ENCODE measurements at regions not wholly inside any gene's neighbourhood (a gene's known extent, or its start where the extent isn't known, plus 50 kb on each side); places are given as distances from the start of the nearest gene placed in this dataset.

DNA sequence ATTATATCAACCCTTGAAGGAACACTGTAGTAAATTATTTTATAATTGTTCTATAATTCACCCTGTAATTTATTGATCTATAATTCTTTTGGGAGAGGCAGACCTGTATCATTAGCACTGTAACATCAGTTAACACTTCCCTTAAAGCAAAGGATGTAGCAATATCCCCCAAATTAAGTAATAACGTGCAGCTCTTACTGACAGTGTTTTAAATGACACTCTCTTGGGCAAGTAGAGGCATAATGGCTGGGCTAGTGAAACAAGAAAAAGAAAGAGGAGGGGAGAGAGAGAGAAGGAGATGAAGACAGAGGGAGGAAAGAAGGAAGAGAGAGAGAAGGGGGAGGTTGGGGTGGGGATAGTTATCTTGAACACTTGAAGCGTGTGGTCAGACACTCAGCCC lies 161.0 kb upstream of the RNF32 start:
- TF ChIP-seq, protein P1, sequence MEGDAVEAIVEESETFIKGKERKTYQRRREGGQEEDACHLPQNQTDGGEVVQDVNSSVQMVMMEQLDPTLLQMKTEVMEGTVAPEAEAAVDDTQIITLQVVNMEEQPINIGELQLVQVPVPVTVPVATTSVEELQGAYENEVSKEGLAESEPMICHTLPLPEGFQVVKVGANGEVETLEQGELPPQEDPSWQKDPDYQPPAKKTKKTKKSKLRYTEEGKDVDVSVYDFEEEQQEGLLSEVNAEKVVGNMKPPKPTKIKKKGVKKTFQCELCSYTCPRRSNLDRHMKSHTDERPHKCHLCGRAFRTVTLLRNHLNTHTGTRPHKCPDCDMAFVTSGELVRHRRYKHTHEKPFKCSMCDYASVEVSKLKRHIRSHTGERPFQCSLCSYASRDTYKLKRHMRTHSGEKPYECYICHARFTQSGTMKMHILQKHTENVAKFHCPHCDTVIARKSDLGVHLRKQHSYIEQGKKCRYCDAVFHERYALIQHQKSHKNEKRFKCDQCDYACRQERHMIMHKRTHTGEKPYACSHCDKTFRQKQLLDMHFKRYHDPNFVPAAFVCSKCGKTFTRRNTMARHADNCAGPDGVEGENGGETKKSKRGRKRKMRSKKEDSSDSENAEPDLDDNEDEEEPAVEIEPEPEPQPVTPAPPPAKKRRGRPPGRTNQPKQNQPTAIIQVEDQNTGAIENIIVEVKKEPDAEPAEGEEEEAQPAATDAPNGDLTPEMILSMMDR (IDR thresholded peaks at IDR 0.05; ENCODE audit: low read depth, low read length, missing control alignments): no peak
- no peak for DNase-seq (ENCODE audit: low read depth)
- in situ Hi-C loops (cut with HindIII; ENCODE audit: low sequenced_read_pairs): no loop called here
- H3K4me3 ChIP-seq (ENCODE audit: low read depth, low read length): no peak overlapping the region

DNA sequence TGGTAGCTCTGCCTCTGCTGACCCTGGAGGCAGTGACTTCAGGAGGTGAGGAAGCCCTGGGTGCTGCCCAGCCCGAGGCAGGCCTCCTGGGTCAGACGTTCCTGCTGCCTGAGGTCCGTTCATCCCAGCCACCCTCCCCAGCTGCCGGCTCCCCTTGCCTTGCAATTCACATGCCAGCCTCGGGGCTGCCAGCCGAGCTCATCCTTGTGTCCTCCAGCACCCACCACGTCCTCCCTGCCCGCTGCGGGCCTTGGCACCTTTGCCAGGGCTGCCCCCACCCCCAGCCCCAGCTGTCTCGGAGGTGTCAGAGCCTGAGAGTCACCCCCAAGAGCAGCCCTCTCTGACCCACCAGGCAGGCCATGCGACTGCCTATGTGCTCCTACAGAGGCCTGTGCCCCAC lies 162.1 kb upstream of the RNF32 start:
- TF ChIP-seq, protein P1 (IDR thresholded peaks at IDR 0.05; ENCODE audit: low read depth, low read length, missing control alignments): no peak
- H3K4me3 ChIP-seq (ENCODE audit: low read depth, low read length): no peak overlapping the region
- in situ Hi-C loops (cut with HindIII; ENCODE audit: low sequenced_read_pairs): no loop called here
- no peak for DNase-seq (ENCODE audit: low read depth)

DNA sequence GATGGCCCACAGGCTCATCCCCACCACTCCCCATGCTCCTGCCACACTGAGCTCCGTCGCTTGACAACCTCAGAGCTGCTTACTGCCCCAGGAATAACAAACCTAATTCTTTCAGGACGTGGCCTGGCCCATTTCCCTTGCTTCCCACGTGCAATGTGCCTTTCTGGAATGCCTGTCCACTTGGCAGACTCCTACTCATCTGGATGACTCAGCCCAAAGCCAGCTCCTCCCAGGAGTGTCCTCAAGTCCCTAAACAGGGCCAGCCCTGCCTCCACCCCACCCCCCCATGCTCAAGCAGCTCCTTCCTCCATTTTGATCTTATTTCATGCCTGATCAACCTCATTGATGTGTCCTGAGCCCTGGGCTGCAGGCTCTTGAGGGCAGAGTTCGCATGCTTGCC lies 164.9 kb upstream of the RNF32 start:
- H3K4me3 ChIP-seq (ENCODE audit: low read depth, low read length): no peak overlapping the region
- in situ Hi-C loops (cut with HindIII; ENCODE audit: low sequenced_read_pairs): no loop called here
- TF ChIP-seq, protein P1 (IDR thresholded peaks at IDR 0.05; ENCODE audit: low read depth, low read length, missing control alignments): no peak
- peak; percentile 80 for DNase-seq (ENCODE audit: low read depth)

DNA sequence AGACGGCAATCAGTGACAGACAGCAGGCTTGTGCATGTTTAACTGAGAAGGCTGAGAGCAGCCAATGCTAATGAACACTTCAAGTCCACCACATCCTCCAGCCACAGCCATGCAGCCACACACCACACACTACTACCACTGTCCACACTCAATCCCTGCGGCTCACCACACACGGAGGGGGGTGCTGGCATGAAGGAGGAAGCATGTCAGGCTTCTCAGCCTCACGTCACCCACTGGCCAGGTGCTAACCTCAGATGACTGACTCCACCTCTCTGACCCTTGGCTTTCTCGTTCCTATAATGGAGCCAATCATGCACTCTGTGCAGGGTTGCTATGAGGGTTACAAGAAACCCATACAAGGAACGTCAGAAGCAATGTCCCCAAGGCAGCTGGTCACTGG lies 165.4 kb upstream of the RNF32 start:
- peak; percentile 79 for DNase-seq (ENCODE audit: low read depth)

DNA sequence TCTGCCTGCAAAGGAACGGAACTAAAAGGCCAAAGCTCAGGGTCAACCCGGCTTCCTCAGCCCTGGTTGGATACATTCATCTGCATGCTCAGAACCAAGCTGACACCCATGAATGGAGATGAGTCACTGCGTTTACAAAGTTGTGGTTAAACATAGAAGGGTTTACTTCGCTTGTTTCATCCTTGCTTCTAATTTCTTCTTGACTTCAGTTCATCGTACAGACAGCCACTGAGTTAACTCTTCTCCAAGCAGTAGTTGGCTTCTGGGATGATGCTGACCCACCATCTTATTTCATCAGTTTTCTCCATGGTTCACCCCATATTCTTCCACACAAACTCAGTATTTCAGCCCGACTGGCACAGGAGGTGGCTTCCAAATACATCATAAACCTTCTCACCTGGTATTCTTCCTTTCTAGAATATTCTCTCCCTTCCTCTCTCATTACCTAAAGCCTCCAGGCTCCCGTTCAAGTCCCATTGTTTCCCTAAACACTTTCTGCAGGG lies 166.3 kb upstream of the RNF32 start:
- peak; percentile 76 for DNase-seq (ENCODE audit: low read depth)
- TF ChIP-seq, protein P1 (IDR thresholded peaks at IDR 0.05; ENCODE audit: low read depth, low read length, missing control alignments): no peak
- H3K4me3 ChIP-seq (ENCODE audit: low read depth, low read length): no peak overlapping the region
- in situ Hi-C loops (cut with HindIII; ENCODE audit: low sequenced_read_pairs): no loop called here

More for the DNA sequence above, 165.4 kb upstream of the RNF32 start:
- TF ChIP-seq, protein P1 (IDR thresholded peaks at IDR 0.05; ENCODE audit: low read depth, low read length, missing control alignments): no peak
- in situ Hi-C loops (cut with HindIII; ENCODE audit: low sequenced_read_pairs): no loop called here
- H3K4me3 ChIP-seq (ENCODE audit: low read depth, low read length): no peak overlapping the region

DNA sequence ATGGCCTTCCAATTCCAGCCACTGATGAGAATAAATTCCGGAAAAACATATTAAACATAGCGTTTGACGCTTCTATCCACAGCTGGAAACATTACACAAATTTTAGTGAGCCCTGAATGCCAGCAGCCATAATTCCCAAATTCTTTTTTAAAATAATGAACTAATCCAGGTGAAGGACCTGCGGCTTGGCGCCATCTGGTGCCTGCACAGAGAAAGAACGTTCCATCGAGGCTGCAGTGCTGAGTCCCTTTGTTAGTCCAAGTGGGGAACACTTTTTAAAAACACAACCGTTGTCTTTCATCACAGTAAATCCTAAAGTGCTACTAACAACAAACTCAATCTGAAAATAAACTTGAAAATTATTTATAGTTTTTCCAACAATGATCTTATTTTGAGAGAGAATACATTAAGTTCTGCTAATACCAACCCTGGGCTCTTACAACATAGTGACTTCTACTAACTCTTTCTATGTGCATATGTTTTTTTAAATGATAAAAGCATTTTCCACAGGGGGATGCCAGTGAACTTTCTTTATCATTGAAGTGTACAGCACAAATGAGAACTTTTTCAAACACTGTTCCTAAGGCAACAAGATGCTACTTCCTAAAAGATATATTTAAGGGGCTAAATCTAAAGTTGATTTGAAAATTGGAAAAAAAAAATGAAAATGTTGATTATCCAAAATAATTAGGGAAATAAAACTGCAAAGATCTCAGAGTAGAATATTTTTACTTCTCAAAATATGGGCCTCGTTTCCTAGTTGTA lies 166.9 kb upstream of the RNF32 start:
- TF ChIP-seq, protein P1 (IDR thresholded peaks at IDR 0.05; ENCODE audit: low read depth, low read length, missing control alignments): peak; percentile 80
- peak; percentile 11 for DNase-seq (ENCODE audit: low read depth)
- no peak overlapping the region for H3K4me3 ChIP-seq (ENCODE audit: low read depth, low read length)
- in situ Hi-C loops (cut with HindIII; ENCODE audit: low sequenced_read_pairs): no loop called here

Data from astrocyte of the cerebellum (primary cell).